K562 (cell line): ENCODE measurements at regions not wholly inside any gene's neighbourhood (a gene's known extent, or its start where the extent isn't known, plus 50 kb on each side); places are given as distances from the start of the nearest gene placed in this dataset.

ENCODE experiments used
- BHLHE40 ChIP-seq: IDR thresholded peaks from 2 replicates; pipeline ENCODE4 v1.6.1; 2011; ENCODE audit warnings: low read length, improper control_type of control experiment
- CEBPG ChIP-seq, 3 experiments: fragments of 200-800 bp in 1 of 3; sonication (Bioruptor generic) in 1 of 3; sonication (generic) in 1 of 3; formaldehyde crosslinking in 1 of 3; IDR thresholded peaks in 2 of 3; conservative IDR thresholded peaks in 1 of 3; 2 replicates each; pipeline versions ENCODE4 v1.6.1 to v1.8.0; 2016 to 2022; ENCODE audit warnings: missing compliant biosample characterization in 2 of 3, missing genetic modification characterization in 2 of 3, mild to moderate bottlenecking in 1 of 3, missing genetic modification reagents in 1 of 3
- CTCF ChIP-seq, 3 experiments: IDR thresholded peaks in 2 of 3; conservative IDR thresholded peaks in 1 of 3; 2 replicates each; pipeline ENCODE4 v1.5.1; 2011 to 2012; ENCODE audit warnings: low read length in 3 of 3, mild to moderate bottlenecking in 3 of 3, control low read depth in 2 of 3, improper control_type of control experiment in 1 of 3, inconsistent platforms in 1 of 3, low read depth in 1 of 3, mixed read lengths in 1 of 3, moderate library complexity in 1 of 3; ENCODE audit not compliant: insufficient read depth in 2 of 3
- HEY1 ChIP-seq: fragments of 250-450 bp; sonication (Bioruptor Pico); IDR thresholded peaks from 2 replicates; pipeline ENCODE4 v1.5.0; 2020; ENCODE audit warnings: mild to moderate bottlenecking, moderate library complexity, borderline replicate concordance
- MAX ChIP-seq: sonication (generic); formaldehyde crosslinking; IDR thresholded peaks from 2 replicates; pipeline ENCODE4 v1.9.0; 2022; ENCODE audit warnings: mild to moderate bottlenecking, missing genetic modification reagents
- MYNN ChIP-seq, 2 experiments: sonication (generic); formaldehyde crosslinking in 1 of 2; IDR thresholded peaks; 2 replicates each; pipeline versions ENCODE4 v1.5.0 to v1.6.1; 2016 to 2020; ENCODE audit warnings: antibody characterized with exemption in 1 of 2, missing genetic modification reagents in 1 of 2
- POLR3A ChIP-seq: IDR thresholded peaks from 2 replicates; pipeline ENCODE4 v1.6.1; 2011; ENCODE audit warnings: borderline replicate concordance, mild to moderate bottlenecking, moderate library complexity; ENCODE audit not compliant: insufficient read length, insufficient read depth; ENCODE audit errors: extremely low read depth
- REST ChIP-seq, 2 experiments: fragments of 450-650 bp; formaldehyde crosslinking in 1 of 2; IDR thresholded peaks; 2 replicates each; pipeline versions ENCODE4 v1.4.0 to v1.6.1; 2014 to 2020; ENCODE audit warnings: mild to moderate bottlenecking in 2 of 2, borderline replicate concordance in 1 of 2, low read depth in 1 of 2
- SNRNP70 ChIP-seq: fragments of 200-400 bp; formaldehyde crosslinking; optimal IDR thresholded peaks from 2 replicates; pipeline ENCODE3; 2017; ENCODE audit warnings: low read depth, low read length
- TSC22D4 ChIP-seq: fragments of 450-650 bp; IDR thresholded peaks from 2 replicates; pipeline ENCODE4 v1.6.1; 2016; ENCODE audit warnings: missing genetic modification characterization, missing biosample characterization, control low read depth
- ZBTB43 ChIP-seq: sonication (generic); formaldehyde crosslinking; IDR thresholded peaks from 2 replicates; pipeline ENCODE4 v1.8.0; 2023; ENCODE audit warnings: mild to moderate bottlenecking, missing genetic modification reagents
- ZNF75A ChIP-seq: fragments of 450-650 bp; formaldehyde crosslinking; IDR thresholded peaks from 2 replicates; pipeline ENCODE4 v1.4.0; 2020; ENCODE audit warnings: mild to moderate bottlenecking

- TF ChIP-seq REST (IDR thresholded peaks at IDR 0.05; ENCODE audit: borderline replicate concordance) (no peak), REST (CRISPR knock-in tag; IDR thresholded peaks at IDR 0.05; ENCODE audit: low read depth) (no peak), CTCF (IDR thresholded peaks at IDR 0.05 in 2 of 3, conservative IDR thresholded peaks at IDR 0.05 in 1 of 3; ENCODE audit: insufficient read depth in 2 of 3, low read depth in 1 of 3, low read length in 3 of 3) (no peak), ZNF75A (CRISPR knock-in tag) (no peak), TSC22D4 (tag) (no peak), CEBPG (CRISPR knock-in tag; IDR thresholded peaks at IDR 0.05) (no peak), CEBPG (tag; conservative IDR thresholded peaks at IDR 0.05 in 1 of 2, IDR thresholded peaks at IDR 0.05 in 1 of 2) (no peak), POLR3A (no peak), BHLHE40 (no peak), MYNN (IDR thresholded peaks at IDR 0.05) (no peak), MYNN (CRISPR knock-in tag; IDR thresholded peaks at IDR 0.05) (no peak), SNRNP70 (no peak), HEY1 (CRISPR knock-in tag) (no peak), MAX (CRISPR knock-in tag) (no peak), ZBTB43 (CRISPR knock-in tag) (no peak)
Measured at GRCh38 chr22:44392446-44392921, 79.7 kb upstream of the SHISAL1 start.
